22Rv1 (cell line): ENCODE measurements at regions not wholly inside any gene's neighbourhood (a gene's known extent, or its start where the extent isn't known, plus 50 kb on each side); places are given as distances from the start of the nearest gene placed in this dataset.

ENCODE experiments used
- H3K27ac ChIP-seq: fragments of 450-650 bp; 2 replicates; pipeline ENCODE4 v1.5.1; 2017
- CTCF ChIP-seq: fragments of 450-650 bp; IDR thresholded peaks from 2 replicates; pipeline ENCODE4 v1.5.1; 2017; ENCODE audit warnings: mild to moderate bottlenecking
- ZFX ChIP-seq: fragments of 450-650 bp; IDR thresholded peaks from 2 replicates; pipeline ENCODE4 v1.6.1; 2017; ENCODE audit warnings: antibody characterized with exemption, borderline replicate concordance

GRCh38 chr9:130755377-130756007, 61.9 kb downstream of the EXOSC2 start:
- TF ChIP-seq ZFX (no peak), CTCF (no peak)
- H3K27ac ChIP-seq = no peak overlapping the region

GRCh38 chr9:130756037-130756436, 62.5 kb downstream of the EXOSC2 start:
- no peak overlapping the region for H3K27ac ChIP-seq
- TF ChIP-seq CTCF = no peak
- no peak for TF ChIP-seq ZFX

DNA sequence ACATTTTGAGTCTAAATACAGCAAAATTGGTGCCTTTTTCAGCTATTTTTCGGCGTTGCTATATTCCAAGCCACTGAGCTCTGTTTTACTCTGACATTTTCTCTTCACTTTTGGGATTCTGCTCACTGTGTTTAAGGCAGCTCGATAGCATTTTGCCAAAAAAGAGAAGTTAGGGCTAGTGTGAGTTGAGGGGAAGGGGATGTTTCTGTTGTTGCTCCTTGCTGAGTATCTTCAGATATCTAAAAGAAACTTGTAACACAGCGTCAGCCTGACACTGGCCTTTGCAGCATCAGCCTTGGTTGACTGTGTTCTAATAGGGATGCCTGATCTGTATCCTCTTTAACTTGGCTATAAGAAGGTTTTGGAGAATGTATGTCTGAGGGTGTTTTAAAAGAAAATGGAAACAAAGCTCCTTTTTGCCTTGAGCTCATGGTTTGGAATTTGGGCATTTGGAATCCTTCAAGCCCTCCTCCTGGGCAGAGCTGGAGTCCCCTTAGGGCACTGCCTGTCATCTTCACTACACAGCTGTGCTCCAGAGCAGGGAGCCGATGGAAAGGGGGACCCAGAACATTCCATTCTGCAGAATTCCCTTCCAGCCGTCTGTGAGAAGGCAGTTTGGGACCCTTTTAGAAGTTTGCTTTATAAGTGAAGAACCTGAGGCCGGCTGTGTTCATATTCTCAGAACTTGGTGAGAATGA, 63.0 kb downstream of the EXOSC2 start:
- no peak for TF ChIP-seq CTCF
- no peak for TF ChIP-seq ZFX
- no peak overlapping the region for H3K27ac ChIP-seq

DNA sequence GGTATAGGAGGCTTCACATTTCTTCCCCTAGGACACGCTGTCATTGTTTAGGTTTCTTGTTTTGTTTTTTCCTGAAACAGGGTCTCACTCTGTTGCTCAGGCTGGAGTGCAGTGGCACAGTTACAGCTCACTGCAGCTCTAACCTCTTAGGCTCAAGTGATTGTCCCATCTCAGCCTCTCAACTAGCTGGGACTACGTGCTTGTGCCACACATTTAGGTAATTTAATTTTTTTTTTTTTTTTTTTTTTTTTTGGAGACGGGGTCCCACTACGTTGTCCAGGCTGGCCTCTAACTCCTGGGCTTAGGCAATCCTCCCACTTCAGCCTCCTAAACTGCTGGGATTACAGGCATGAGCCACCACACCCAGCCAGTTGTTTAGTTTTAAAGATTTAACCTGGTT, 66.2 kb downstream of the EXOSC2 start:
- TF ChIP-seq CTCF = no peak
- TF ChIP-seq ZFX = no peak
- no peak overlapping the region for H3K27ac ChIP-seq

DNA sequence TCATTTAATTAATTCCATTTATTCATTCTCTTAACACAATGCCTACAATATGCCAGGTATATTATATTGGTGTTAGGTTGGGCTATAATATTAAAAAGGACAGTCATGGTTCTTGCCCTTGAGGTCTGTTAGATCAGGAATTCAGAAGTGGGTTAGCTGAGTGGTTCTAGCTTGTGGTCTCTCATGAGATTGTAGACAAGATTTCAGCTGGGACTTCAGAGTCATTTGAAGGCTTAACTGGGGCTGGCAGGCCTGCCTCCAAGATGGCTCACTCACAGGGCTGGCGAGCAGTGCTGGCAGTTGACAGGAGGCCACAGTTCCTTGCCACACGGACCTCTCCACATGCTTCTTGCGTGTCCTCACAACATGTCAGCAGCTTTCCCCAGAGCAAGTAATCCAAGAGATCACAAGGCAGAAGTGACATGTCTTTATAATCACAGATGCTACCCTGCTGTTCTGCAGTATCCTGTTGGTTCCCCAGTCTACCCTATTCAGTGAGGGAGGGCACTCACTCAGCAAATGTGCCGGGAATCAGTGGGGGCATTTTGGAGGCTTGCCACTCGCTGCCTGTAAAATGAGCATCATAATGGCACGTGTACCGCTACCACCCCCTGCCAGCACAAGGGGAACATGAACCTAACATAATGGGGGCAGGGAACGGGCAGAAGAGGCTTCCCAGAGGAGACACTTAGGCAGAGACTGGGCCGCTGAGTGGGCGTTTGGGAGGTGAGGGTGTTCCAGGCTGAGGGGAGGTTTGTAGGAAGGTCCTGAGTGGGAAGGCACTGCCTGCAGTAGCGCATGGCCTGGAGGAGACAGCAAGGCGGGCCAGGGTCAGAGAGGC, 70.0 kb downstream of the EXOSC2 start:
- no peak overlapping the region for H3K27ac ChIP-seq
- TF ChIP-seq ZFX (no peak), CTCF (no peak)

DNA sequence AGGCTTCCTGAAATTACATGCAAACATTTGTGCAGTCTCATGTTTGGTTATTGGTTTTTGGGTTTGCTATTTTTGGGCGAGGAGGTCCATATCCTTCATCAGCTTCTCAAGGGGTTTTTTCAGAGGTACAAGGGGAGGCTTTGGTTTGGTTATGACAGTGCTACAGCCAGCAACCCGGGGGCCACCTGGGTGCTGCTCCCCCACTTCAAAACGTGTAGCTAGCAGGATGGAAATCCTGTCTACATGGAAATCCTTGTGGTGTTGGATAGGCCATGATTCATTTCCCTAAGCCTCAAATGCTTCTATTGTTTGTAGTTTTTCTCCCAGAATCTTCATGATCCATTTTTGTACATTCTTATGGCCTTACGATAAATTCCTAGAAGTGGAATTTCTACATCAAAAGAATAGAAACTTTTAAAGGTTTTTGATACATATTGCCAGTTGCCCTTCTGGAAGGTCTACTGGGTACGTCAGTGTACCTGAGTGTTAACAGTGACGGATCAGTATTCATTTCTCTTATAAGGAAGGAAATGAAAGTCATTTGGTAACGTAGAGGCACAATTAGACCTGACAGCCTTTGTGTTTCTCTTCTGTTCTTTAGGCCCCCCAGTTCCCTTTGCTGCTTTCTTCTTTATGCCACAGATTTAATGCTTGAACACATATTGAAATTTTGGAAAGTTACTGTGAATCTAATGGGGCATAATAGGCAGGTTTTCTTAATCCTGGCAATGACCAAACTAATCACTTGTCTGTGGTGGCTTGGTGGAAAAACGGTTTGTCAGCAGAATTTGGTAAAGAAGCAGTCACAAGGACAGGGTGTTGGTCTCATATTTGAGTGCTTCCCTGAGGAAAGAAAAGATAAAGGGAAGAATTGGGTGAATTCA, 69.7 kb upstream of the ABL1 start:
- TF ChIP-seq CTCF (no peak), ZFX (no peak)
- H3K27ac ChIP-seq = no peak overlapping the region
